WTC11 (cell line): ENCODE measurements at regions not wholly inside any gene's neighbourhood (a gene's known extent, or its start where the extent isn't known, plus 50 kb on each side); places are given as distances from the start of the nearest gene placed in this dataset.

Source experiments
- ATAC-seq: fragments of 200-7000 bp; cut with Tn5 transposase; 2 replicates; pipeline ENCODE4 v1.10.0; 2021; ENCODE audit warnings: mild to moderate bottlenecking, moderate library complexity
- CTCF ChIA-PET: fragments of 300-600 bp; sonication (Branson Sonifier 250); formaldehyde crosslinking; loops from one replicate; lab custom pipeline; 2021; ENCODE audit warnings: antibody characterized with exemption; lab: Charles Lee
- POLR2A ChIA-PET: fragments of 350-600 bp; sonication (Branson Sonifier 250); formaldehyde crosslinking; loops from one replicate; lab custom pipeline; 2021; ENCODE audit warnings: antibody characterized with exemption; lab: Charles Lee
- DNase-seq: peaks from one replicate; pipeline ENCODE4 v3.0.0; 2021; ENCODE audit warnings: low spot score
- H3K27ac Mint-ChIP-seq: 2 replicates; pipeline ENCODE4 v1.8.0; 2021; ENCODE audit warnings: mixed read lengths
- H3K27me3 Mint-ChIP-seq: 2 replicates; pipeline ENCODE4 v1.8.0; 2021; ENCODE audit warnings: low read depth, mild to moderate bottlenecking, moderate library complexity, mixed read lengths
- H3K36me3 Mint-ChIP-seq: 2 replicates; pipeline ENCODE4 v1.8.0; 2021; ENCODE audit warnings: mixed read lengths
- H3K4me1 Mint-ChIP-seq: 2 replicates; pipeline ENCODE4 v1.8.0; 2022; ENCODE audit warnings: mixed read lengths
- H3K4me3 Mint-ChIP-seq: 2 replicates; pipeline ENCODE4 v1.8.0; 2021; ENCODE audit warnings: mild to moderate bottlenecking, moderate library complexity, mixed read lengths
- H3K9me3 Mint-ChIP-seq: 2 replicates; pipeline ENCODE4 v1.8.0; 2021; ENCODE audit warnings: mixed read lengths
- ATF1 ChIP-seq: sonication (generic); formaldehyde crosslinking; IDR thresholded peaks from 2 replicates; pipeline ENCODE4 v1.8.1; 2023; ENCODE audit warnings: mild to moderate bottlenecking, moderate library complexity, missing genetic modification reagents
- EMX1 ChIP-seq: fragments of 250-450 bp; sonication (Bioruptor Pico); IDR thresholded peaks from 2 replicates; pipeline ENCODE4 v1.8.0; 2021; ENCODE audit warnings: mild to moderate bottlenecking
- FOXJ3 ChIP-seq: sonication (generic); formaldehyde crosslinking; IDR thresholded peaks from 2 replicates; pipeline ENCODE4 v1.9.0; 2021; ENCODE audit warnings: missing genetic modification reagents, mild to moderate bottlenecking, borderline replicate concordance
- GRHL2 ChIP-seq: fragments of 250-450 bp; sonication (Bioruptor Pico); IDR thresholded peaks from 2 replicates; pipeline ENCODE4 v1.8.0; 2022; ENCODE audit warnings: mild to moderate bottlenecking, moderate library complexity; ENCODE audit not compliant: insufficient replicate concordance, severe bottlenecking
- GTF2I ChIP-seq: fragments of 250-450 bp; sonication (Bioruptor Pico); conservative IDR thresholded peaks from 2 replicates; pipeline ENCODE4 v1.4.0; 2021; ENCODE audit warnings: mild to moderate bottlenecking
- NFE2L1 ChIP-seq: sonication (generic); formaldehyde crosslinking; IDR thresholded peaks from 2 replicates; pipeline ENCODE4 v1.8.1; 2023; ENCODE audit warnings: missing genetic modification reagents
- NR1H2 ChIP-seq: sonication (generic); formaldehyde crosslinking; IDR thresholded peaks from 2 replicates; pipeline ENCODE4 v1.9.0; 2021; ENCODE audit warnings: mild to moderate bottlenecking, moderate library complexity, missing genetic modification reagents
- PRRX2 ChIP-seq: fragments of 250-450 bp; sonication (Bioruptor Pico); IDR thresholded peaks from 2 replicates; pipeline ENCODE4 v1.8.0; 2021; ENCODE audit warnings: mild to moderate bottlenecking
- RORB ChIP-seq: fragments of 250-450 bp; sonication (Bioruptor Pico); IDR thresholded peaks from 2 replicates; pipeline ENCODE4 v1.9.0; 2021; ENCODE audit warnings: mild to moderate bottlenecking
- TEAD4 ChIP-seq: sonication (generic); formaldehyde crosslinking; IDR thresholded peaks from 2 replicates; pipeline ENCODE4 v1.8.0; 2022; ENCODE audit warnings: mild to moderate bottlenecking, missing genetic modification reagents
- ZNF138 ChIP-seq: sonication (generic); formaldehyde crosslinking; conservative IDR thresholded peaks from 2 replicates; pipeline ENCODE4 v1.8.1; 2022; ENCODE audit warnings: mild to moderate bottlenecking, moderate library complexity, missing genetic modification reagents
- ZNF396 ChIP-seq: fragments of 250-450 bp; sonication (Bioruptor Pico); IDR thresholded peaks from 2 replicates; pipeline ENCODE4 v1.8.0; 2021; ENCODE audit warnings: mild to moderate bottlenecking, moderate library complexity, borderline replicate concordance
- ZNF416 ChIP-seq: fragments of 250-450 bp; sonication (Bioruptor Pico); IDR thresholded peaks from 2 replicates; pipeline ENCODE4 v1.9.0; 2021; ENCODE audit warnings: mild to moderate bottlenecking, inconsistent platforms
- TF ChIP-seq, protein P1 (sequence below): sonication (generic); formaldehyde crosslinking; IDR thresholded peaks from 2 replicates; pipeline ENCODE4 v1.8.0; 2022; ENCODE audit warnings: missing genetic modification reagents
- TF ChIP-seq, protein P2 (sequence below): sonication (generic); formaldehyde crosslinking; IDR thresholded peaks from 2 replicates; pipeline ENCODE4 v1.8.1; 2023; ENCODE audit warnings: mild to moderate bottlenecking, missing genetic modification reagents, moderate library complexity
- TF ChIP-seq, protein P3 (sequence below): sonication (generic); formaldehyde crosslinking; IDR thresholded peaks from 2 replicates; pipeline ENCODE4 v1.8.0; 2022; ENCODE audit warnings: mild to moderate bottlenecking, missing genetic modification reagents
- TF ChIP-seq, protein P4 (sequence below): sonication (generic); formaldehyde crosslinking; conservative IDR thresholded peaks from 2 replicates; pipeline ENCODE4 v1.8.1; 2022; ENCODE audit warnings: mild to moderate bottlenecking, missing genetic modification reagents
- TF ChIP-seq, protein P5 (sequence below): fragments of 250-450 bp; sonication (Bioruptor Pico); IDR thresholded peaks from 2 replicates; pipeline ENCODE4 v1.9.0; 2021; ENCODE audit warnings: mild to moderate bottlenecking, borderline replicate concordance
- TF ChIP-seq, protein P6 (sequence below): fragments of 250-450 bp; sonication (Bioruptor Pico); IDR thresholded peaks from 2 replicates; pipeline ENCODE4 v1.9.0; 2021; ENCODE audit warnings: moderate library complexity, mild to moderate bottlenecking, inconsistent platforms, borderline replicate concordance
- TF ChIP-seq, protein P7 (sequence below): sonication (generic); formaldehyde crosslinking; IDR thresholded peaks from 2 replicates; pipeline ENCODE4 v1.8.1; 2022; ENCODE audit warnings: low read depth, missing genetic modification reagents, borderline replicate concordance
- TF ChIP-seq, protein P8 (sequence below): sonication (generic); formaldehyde crosslinking; IDR thresholded peaks from 2 replicates; pipeline ENCODE4 v1.8.1; 2022; ENCODE audit warnings: mild to moderate bottlenecking, moderate library complexity, missing genetic modification reagents

DNA sequence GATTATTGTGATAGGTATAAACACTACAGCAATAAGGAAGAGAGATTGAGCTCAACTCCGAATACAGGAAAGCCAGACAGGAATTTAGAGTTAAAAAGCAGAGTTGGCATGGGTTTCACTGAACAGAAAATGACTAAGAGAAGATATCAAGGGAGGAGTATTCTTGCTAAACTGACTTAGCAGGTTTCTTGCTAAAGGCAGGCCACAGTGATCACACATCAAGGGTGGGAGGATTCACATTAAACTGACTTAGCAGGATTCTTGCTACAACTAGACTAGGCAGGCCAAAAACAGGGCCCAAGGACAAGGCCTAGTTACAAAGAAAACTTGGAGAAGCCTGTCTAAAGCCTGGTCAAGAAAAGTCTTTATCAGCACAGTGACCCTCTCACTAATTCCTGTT is 195.1 kb downstream of the MAGEB5 start (continued):
- TF ChIP-seq NFE2L1 (CRISPR knock-in tag) (no peak), FOXJ3 (no peak)

DNA sequence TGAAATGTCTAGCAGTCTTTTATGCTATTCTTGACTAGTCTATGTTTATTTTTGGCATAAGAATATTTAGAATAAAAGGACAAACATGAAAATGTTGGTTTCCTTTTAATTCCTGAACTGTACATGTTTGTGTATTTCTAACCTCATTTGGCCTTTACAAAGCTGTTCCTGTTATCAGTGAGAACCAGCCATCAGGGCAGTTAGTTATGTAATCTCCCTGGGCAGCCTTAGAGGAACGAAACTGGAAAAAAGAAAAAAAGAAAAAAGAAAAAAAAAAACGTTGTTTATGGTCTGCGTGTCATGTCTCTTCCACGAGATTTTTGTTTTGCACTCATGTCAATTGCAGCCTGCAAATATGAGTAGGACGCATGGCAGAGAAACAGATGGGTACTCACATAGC is 193.7 kb downstream of the MAGEB5 start:
- DNase-seq (no peak), ATAC-seq (no peak)
- Mint-ChIP-seq H3K4me1 (peaks cover 14% of the 10 kb centered on the region), H3K4me3 (no peak overlapping the region), H3K27ac (no peak overlapping the region), H3K27me3 (no peaks in the 10 kb centered on the region), H3K36me3 (no peaks in the 10 kb centered on the region), H3K9me3 (no peaks in the 10 kb centered on the region)
- CTCF ChIA-PET: no interaction called here
- POLR2A ChIA-PET: no interaction called here
- TF ChIP-seq PRRX2 (CRISPR knock-in tag) (no peak), TEAD4 (CRISPR knock-in tag) (no peak), EMX1 (CRISPR knock-in tag) (no peak), ZNF396 (CRISPR knock-in tag) (no peak), GRHL2 (CRISPR knock-in tag) (no peak), RORB (CRISPR knock-in tag) (no peak), ZNF416 (CRISPR knock-in tag) (no peak), ZNF138 (CRISPR knock-in tag) (no peak), GTF2I (CRISPR knock-in tag) (no peak), NFE2L1 (CRISPR knock-in tag) (no peak), ATF1 (CRISPR knock-in tag) (no peak), NR1H2 (no peak)
- TF ChIP-seq, protein P1, sequence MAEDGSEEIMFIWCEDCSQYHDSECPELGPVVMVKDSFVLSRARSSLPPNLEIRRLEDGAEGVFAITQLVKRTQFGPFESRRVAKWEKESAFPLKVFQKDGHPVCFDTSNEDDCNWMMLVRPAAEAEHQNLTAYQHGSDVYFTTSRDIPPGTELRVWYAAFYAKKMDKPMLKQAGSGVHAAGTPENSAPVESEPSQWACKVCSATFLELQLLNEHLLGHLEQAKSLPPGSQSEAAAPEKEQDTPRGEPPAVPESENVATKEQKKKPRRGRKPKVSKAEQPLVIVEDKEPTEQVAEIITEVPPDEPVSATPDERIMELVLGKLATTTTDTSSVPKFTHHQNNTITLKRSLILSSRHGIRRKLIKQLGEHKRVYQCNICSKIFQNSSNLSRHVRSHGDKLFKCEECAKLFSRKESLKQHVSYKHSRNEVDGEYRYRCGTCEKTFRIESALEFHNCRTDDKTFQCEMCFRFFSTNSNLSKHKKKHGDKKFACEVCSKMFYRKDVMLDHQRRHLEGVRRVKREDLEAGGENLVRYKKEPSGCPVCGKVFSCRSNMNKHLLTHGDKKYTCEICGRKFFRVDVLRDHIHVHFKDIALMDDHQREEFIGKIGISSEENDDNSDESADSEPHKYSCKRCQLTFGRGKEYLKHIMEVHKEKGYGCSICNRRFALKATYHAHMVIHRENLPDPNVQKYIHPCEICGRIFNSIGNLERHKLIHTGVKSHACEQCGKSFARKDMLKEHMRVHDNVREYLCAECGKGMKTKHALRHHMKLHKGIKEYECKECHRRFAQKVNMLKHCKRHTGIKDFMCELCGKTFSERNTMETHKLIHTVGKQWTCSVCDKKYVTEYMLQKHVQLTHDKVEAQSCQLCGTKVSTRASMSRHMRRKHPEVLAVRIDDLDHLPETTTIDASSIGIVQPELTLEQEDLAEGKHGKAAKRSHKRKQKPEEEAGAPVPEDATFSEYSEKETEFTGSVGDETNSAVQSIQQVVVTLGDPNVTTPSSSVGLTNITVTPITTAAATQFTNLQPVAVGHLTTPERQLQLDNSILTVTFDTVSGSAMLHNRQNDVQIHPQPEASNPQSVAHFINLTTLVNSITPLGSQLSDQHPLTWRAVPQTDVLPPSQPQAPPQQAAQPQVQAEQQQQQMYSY (CRISPR knock-in tag): no peak
- TF ChIP-seq, protein P2, sequence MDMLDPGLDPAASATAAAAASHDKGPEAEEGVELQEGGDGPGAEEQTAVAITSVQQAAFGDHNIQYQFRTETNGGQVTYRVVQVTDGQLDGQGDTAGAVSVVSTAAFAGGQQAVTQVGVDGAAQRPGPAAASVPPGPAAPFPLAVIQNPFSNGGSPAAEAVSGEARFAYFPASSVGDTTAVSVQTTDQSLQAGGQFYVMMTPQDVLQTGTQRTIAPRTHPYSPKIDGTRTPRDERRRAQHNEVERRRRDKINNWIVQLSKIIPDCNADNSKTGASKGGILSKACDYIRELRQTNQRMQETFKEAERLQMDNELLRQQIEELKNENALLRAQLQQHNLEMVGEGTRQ (CRISPR knock-in tag): no peak
- TF ChIP-seq, protein P3, sequence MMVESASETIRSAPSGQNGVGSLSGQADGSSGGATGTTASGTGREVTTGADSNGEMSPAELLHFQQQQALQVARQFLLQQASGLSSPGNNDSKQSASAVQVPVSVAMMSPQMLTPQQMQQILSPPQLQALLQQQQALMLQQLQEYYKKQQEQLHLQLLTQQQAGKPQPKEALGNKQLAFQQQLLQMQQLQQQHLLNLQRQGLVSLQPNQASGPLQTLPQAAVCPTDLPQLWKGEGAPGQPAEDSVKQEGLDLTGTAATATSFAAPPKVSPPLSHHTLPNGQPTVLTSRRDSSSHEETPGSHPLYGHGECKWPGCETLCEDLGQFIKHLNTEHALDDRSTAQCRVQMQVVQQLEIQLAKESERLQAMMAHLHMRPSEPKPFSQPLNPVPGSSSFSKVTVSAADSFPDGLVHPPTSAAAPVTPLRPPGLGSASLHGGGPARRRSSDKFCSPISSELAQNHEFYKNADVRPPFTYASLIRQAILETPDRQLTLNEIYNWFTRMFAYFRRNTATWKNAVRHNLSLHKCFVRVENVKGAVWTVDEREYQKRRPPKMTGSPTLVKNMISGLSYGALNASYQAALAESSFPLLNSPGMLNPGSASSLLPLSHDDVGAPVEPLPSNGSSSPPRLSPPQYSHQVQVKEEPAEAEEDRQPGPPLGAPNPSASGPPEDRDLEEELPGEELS (CRISPR knock-in tag): no peak
- TF ChIP-seq, protein P4, sequence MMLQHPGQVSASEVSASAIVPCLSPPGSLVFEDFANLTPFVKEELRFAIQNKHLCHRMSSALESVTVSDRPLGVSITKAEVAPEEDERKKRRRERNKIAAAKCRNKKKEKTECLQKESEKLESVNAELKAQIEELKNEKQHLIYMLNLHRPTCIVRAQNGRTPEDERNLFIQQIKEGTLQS (CRISPR knock-in tag): no peak
- TF ChIP-seq, protein P5, sequence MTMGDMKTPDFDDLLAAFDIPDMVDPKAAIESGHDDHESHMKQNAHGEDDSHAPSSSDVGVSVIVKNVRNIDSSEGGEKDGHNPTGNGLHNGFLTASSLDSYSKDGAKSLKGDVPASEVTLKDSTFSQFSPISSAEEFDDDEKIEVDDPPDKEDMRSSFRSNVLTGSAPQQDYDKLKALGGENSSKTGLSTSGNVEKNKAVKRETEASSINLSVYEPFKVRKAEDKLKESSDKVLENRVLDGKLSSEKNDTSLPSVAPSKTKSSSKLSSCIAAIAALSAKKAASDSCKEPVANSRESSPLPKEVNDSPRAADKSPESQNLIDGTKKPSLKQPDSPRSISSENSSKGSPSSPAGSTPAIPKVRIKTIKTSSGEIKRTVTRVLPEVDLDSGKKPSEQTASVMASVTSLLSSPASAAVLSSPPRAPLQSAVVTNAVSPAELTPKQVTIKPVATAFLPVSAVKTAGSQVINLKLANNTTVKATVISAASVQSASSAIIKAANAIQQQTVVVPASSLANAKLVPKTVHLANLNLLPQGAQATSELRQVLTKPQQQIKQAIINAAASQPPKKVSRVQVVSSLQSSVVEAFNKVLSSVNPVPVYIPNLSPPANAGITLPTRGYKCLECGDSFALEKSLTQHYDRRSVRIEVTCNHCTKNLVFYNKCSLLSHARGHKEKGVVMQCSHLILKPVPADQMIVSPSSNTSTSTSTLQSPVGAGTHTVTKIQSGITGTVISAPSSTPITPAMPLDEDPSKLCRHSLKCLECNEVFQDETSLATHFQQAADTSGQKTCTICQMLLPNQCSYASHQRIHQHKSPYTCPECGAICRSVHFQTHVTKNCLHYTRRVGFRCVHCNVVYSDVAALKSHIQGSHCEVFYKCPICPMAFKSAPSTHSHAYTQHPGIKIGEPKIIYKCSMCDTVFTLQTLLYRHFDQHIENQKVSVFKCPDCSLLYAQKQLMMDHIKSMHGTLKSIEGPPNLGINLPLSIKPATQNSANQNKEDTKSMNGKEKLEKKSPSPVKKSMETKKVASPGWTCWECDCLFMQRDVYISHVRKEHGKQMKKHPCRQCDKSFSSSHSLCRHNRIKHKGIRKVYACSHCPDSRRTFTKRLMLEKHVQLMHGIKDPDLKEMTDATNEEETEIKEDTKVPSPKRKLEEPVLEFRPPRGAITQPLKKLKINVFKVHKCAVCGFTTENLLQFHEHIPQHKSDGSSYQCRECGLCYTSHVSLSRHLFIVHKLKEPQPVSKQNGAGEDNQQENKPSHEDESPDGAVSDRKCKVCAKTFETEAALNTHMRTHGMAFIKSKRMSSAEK (CRISPR knock-in tag): no peak
- TF ChIP-seq, protein P6, sequence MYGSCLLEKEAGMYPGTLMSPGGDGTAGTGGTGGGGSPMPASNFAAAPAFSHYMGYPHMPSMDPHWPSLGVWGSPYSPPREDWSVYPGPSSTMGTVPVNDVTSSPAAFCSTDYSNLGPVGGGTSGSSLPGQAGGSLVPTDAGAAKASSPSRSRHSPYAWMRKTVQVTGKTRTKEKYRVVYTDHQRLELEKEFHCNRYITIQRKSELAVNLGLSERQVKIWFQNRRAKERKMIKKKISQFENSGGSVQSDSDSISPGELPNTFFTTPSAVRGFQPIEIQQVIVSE (CRISPR knock-in tag): no peak
- TF ChIP-seq, protein P7, sequence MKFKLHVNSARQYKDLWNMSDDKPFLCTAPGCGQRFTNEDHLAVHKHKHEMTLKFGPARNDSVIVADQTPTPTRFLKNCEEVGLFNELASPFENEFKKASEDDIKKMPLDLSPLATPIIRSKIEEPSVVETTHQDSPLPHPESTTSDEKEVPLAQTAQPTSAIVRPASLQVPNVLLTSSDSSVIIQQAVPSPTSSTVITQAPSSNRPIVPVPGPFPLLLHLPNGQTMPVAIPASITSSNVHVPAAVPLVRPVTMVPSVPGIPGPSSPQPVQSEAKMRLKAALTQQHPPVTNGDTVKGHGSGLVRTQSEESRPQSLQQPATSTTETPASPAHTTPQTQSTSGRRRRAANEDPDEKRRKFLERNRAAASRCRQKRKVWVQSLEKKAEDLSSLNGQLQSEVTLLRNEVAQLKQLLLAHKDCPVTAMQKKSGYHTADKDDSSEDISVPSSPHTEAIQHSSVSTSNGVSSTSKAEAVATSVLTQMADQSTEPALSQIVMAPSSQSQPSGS: no peak
- TF ChIP-seq, protein P8, sequence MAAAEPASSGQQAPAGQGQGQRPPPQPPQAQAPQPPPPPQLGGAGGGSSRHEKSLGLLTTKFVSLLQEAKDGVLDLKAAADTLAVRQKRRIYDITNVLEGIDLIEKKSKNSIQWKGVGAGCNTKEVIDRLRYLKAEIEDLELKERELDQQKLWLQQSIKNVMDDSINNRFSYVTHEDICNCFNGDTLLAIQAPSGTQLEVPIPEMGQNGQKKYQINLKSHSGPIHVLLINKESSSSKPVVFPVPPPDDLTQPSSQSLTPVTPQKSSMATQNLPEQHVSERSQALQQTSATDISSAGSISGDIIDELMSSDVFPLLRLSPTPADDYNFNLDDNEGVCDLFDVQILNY (CRISPR knock-in tag): no peak
